HG03060 (cell line): ENCODE measurements at regions not wholly inside any gene's neighbourhood (a gene's known extent, or its start where the extent isn't known, plus 50 kb on each side); places are given as distances from the start of the nearest gene placed in this dataset.
"Not testable (repeated sequence)": the region's sequence is repeated elsewhere in the genome, so short reads cannot be mapped to it uniquely, and the experiment has no call there.

Experiments
- ATAC-seq: cut with Tn5 transposase; IDR thresholded peaks from one replicate; pipeline ENCODE4 v1.9.1; 2021; ENCODE audit warnings: low read depth, moderate number of reproducible peaks; ENCODE audit not compliant: unreplicated experiment

DNA sequence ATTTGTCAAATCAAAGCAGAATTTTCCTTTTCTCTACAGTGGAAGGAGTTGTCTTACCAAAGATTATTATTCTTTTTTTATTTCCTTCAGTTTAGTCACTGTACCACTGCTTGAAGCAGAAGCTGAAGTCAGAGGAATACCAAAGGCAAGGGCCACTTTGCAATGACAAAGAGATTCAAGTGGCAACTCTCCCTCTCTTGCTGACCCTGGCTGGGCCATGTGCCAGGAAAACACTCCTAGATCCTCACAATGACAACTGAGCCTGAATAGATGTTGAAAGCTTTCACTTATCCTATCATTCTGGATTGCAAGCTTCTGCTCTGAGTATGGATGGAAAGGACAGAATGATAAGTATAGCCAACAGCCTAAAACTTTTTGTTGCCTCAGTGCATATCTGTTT is 618.3 kb downstream of the NR2F1-AS1 start:
- ATAC-seq, result no peak

DNA sequence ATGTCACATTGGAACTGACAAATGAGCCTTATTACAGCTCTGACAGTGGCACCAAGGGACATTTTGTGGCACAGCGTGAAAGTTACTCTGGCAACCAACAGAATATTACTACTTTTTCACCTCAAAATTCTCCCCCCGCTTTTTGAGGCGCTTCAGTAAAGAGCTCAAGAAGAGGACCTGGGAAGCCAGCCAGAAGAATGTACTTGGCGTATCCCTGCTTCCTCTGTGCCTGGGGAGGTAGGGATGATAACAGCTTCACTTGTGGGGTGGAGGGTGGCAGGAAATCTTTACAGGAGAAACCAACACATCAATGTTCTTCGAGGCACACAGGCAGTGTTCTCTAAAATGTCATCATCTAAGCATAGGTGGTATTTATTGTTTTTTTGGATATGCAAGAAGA is 624.1 kb downstream of the NR2F1-AS1 start:
- no peak for ATAC-seq

DNA sequence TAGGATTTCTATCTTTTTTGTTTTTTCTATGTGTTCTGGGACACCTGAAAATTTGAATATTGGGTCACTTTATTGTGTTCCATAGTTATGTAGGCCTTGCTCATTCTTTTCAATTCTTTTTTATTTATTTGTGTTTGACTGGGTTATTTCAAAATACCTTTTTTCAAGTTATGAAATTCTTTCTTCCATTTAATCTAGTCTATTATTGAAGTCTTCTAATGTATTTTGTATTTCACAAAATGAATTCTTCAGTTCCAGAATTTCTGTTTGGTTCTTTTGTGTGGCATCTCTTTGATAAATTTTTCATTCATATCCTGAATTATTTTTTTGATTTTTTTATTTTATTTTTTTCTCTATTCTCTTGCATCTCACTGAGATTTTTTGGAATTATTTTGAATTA is 628.8 kb downstream of the NR2F1-AS1 start:
- ATAC-seq, result no peak

DNA sequence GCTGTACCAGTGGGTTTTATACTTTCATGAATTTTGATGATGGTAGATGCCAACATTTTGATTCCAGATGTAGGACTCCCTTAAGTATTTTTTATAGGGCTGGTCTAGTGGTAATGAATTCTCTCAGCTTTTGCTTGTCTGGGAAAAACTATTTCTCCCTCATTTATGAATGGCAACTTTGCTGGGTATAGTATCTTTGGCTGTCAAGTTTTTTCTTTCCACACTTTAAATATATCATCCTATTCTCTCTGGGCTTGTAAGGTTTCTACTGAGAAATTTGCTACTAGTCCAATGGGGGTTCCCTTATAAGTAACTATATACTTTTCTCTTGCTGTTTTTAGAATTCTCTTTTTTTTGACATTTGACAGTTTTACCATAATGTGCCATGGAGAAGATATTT is 629.3 kb downstream of the NR2F1-AS1 start:
- ATAC-seq, result no peak

DNA sequence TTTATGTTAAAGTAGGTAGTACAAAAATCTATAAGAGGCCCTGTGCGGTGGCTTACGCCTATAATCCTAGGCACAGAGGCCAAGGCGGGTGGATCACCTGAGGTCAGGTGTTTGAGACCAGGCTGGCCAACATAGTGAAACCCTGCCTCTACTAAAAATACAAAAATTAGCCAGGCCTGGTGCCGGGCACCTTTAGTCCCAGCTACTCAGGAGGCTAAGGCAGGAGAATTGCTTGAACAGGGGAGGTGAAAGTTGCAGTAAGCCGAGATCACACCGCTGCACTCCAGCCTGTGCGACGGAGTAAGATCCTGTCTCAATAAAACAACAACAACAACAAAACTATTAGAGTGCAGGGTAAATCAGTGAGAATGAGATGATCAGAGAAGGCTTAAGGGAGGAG is 634.5 kb downstream of the NR2F1-AS1 start:
- no peak for ATAC-seq

DNA sequence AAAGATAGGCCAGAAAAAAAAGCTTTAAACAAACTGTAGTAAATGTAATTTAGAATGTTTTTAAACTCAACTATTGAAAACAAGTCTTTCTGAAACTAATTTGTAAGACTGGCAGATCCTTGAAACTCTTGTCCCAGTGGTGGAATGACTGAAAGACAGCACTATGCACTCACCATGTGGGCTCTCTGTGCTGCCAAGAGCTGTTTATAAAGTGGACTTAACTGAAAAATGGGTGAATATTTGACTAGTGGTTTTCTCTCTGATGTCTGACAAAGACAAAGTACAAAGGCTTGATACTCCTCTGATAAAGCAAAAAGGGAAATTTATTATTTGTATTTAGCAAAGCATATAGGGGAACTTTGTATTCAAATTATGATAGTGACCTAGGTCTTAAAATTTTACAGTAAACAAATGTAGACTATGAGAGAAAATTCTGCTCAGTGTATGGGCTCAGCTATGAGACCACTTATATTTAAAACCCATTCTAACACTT is 635.4 kb downstream of the NR2F1-AS1 start:
- ATAC-seq, result no peak

DNA sequence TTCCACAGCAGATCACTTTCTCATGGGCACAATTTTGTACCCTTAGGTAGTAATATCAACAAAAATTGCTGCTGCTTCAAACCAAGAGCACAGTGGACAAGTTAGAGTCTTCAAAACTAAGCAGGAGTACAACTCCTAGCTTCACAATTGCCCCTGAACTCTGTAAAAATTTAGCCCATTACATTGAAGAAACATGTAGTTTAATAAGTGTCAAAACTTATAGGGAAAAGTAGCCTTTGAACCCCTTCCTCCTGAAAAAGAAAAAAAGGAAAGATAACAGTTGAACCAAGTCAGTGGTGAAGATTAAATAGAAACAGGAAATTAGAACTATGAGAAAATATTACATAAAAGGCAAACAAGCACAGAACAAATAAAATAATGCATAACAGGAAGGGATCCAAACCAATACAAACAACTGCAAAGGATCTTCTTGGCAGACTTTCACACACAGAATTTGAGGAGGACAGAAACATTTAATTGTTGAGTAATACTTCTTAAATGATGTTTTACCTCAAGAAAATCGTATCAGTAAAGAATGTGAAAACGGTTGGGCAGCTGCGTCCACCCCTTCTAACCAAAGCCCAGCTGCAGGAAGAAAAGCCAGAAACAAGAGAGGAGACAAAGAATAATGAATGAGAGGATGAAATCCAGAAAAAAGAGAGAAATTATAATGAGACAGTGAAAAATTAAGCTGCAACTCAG is 636.0 kb downstream of the NR2F1-AS1 start:
- ATAC-seq, result no peak

DNA sequence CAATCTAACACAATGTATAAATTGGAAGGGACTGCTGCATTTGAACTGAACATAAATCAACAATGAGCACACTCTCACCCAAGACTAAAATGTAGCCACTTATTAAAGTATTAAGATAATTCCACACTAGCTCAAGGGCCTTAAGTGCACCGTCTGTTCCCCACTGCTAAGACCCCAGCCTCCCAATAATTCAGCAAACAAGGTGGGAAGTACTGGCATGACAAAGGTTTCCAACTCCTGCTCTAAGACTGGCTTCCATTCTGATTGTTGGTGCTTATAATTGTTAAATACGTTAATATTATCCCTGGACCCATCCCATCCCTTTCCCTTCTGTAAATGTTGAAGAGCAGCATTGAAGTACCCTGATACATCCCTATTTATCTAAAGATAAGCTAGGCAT is 636.7 kb downstream of the NR2F1-AS1 start:
- ATAC-seq, result no peak

DNA sequence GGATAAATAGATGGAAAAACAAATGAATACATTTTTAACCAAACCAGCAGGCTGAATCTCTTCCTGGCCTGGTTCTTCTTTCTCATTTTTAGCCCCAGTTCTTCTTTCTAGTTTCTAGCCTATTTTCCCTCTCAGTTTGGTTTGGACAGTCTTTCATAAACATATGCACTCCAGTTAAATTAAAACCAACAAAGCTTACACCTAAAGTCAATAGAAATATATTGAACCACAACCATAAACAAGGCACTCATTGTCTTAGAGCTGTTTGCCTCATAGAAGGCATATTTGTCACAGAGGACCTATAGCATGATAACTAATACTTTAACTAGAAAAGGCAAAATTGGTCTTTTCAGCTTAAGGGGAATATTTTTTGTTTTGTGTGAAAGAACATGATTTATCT is 638.3 kb downstream of the NR2F1-AS1 start:
- ATAC-seq, result no peak

DNA sequence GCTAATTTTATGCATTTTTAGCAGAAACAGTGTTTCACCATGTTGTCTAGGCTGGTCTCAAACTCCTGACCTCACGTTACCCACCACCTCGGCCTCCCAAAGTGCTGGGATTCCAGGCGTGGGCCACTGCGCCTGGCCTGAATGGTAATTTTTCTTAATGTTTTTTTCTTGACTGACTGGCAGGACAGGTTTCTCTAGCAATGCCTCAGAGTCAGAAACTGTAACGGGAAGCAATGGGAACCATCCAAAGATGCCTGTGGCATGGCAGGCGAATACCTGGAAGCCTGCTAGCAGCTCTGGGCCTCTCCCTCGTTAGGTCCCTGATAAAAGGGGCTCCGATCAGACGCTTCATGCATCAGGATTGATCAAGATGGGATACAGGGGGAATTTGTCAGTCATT is 639.2 kb downstream of the NR2F1-AS1 start:
- no peak for ATAC-seq

DNA sequence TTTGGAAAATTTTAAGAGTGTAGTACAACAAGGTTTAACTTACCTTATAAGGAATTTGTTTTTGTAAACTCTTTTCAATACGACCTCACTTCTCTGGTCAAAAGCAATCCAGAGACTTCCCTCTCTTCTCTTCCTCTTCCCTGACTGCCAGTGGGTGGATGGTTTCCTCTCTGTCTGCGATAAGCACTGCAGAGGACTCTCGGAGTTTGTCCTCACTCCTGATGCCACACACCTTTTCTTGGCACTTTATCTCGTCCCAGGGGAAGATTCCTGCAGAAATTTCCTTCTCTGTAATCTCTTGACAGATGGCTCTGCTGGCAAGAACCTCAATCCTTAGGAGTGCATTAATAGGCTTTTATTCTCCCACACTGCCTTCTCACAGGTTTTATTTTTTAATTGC is 641.6 kb downstream of the NR2F1-AS1 start:
- ATAC-seq, result no peak

DNA sequence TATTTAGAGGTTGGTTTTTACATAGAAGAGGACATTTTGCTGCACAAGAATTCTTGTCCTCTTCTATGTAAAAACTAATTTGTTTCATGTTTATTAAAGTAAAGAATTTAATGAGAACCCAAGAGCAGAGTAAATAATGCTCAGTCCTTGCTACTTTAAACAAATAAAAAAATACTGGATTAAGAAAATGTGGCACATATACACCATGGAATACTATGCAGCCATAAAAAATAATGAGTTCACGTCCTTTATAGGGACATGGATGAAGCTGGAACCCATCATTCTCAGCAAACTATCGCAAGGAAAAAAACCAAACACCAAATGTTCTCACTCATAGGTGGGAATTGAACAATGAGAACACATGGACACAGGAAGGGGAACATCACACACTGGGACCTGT is 643.6 kb downstream of the NR2F1-AS1 start:
- not testable (repeated sequence) for ATAC-seq

DNA sequence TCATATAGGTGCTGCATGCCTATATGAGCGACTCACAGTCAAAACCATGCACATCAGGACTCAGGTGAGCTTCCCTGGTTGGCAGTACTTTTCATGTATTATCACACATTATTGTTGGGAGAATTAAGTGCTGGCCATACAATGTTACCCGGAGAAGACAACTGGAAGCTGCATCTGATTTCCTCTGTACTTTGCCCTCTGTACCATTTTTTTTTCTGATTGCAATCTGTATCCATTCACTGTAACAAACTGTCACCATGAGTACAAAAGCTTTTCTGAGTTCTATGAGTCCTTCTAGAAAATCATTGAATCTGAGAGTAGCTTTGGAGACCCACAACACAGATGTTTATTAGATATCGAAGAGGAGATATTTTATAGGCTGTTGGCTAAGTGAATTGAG is 651.0 kb downstream of the NR2F1-AS1 start:
- no peak for ATAC-seq

DNA sequence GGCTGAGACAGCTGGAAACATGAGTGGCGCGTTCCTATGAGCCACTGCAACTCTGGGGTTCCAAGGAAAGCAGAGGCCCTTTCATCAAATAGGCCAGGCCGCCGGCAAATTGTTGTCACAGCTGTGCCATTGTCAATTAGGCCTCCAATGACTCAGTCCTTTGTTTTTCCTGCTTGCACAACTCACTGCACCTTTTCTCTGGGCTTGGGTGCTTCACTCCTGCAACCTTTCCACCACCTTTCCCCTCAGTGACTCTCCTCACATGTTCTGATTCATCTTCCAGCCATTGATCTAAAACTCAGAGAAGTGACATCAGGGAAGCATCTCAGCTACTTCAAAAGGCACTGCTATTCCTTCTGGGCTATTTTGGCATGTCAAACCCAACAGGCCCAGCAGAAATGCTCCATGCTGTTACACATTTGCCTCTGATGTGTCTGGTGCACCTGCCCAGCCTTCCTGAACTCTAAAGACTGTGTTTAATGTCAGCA is 653.7 kb downstream of the NR2F1-AS1 start:
- ATAC-seq, result no peak

DNA sequence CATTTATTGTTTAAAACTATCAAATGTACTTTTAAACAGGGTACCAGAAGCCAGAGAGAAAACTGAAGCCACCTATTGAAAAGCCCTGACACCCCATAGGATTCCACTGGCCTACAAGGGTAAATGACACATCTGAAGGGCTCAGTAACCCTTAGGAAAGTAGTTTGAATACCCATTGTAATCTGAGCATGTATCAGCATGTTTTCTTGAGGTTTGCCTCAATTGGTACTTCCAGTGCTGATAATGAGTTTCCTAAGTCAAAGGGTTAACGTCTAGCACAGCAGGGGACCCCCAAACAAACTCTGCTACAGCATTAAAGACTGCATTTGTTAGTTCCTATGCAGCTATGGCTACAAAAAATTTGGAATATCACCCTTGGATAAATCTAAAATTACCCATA is 657.1 kb downstream of the NR2F1-AS1 start:
- no peak for ATAC-seq

DNA sequence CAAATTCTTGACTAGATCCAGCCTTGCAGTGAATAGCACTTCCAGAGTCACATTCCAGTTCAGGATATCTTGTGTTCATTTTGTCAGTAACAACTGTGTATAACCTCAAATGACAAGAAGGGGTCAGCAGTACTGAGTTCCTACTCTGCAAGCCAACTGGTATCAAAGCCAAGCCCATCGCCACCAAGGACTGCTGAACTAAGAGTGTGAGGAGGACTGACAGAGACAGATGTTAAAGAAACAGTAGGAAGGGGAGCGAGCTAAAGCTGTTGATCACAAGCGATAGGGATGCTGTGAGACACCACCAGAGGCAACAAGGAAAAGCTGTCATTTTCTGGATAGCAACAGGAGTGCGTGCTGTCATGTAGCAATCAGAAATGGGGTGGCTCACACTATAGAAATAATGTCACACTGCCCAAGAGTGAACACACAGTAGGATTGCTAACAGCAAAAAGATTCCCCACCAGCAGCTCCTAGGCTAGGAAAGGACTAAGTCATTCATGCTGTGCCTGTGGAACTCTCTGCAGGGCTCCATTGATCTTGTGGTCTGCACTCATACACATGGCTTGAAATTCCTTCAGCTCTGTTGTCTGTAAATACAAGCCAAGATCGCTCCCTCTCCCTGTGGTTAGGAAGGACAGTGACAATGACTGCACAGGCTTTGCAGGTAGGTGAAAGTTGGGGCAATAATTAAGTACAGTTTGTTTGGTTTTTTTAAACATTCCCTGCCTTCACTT is 658.6 kb downstream of the NR2F1-AS1 start:
- no peak for ATAC-seq

DNA sequence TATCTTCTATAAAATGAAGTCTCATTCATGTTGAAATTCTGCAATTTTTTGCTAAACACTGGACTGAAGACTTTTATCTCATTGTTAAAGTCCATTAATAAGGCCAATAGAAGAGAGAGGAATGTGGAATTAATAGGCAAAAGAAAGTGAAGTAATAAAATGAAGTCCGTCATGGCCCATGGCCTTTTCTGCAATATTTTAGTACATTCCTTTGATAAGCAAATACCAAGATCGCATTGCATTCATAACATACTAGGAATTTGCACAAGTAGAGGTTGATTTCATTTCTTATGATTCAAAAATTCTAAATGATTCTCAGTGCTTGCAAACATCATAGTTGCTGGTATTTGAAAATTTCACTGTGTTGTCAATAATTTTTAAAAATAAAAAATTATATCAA is 664.0 kb downstream of the NR2F1-AS1 start:
- ATAC-seq, result no peak

DNA sequence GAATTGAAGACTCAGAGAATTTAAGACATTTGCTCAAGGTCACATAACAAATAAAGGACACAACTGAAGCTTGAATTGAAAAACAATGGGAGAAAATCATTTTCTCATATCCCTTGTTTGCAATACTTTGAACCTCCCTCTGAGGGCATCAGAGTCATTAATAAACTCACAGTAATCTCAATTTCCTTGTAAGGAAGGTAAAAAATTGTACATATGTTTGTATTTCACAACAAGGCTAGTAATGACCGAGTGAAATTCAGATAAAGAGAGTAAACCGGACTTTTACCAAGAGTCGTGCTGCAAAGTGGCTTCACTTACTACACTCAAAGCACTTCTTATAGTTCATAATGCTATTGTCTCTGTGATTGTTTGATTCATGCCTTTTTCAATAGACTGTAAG is 665.0 kb downstream of the NR2F1-AS1 start:
- no peak for ATAC-seq

DNA sequence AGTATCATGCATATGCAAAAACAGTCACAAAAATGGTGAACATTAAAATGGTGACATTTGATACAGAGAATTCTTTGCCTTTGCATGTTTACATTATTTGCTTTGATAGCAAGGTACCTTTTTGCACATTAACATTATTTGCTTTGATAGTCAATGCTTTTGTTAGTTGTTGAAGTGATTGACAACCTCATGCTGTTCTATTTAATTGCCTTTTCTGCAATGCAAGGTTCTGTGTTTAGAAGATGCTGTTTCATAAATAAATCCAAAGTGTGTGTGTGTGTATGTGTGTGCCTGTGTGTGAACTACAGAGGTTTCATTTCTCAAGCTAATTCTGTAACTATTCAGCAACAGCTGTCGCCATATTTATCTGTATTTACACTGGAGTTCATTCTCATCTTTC is 668.7 kb downstream of the NR2F1-AS1 start:
- ATAC-seq, result no peak

DNA sequence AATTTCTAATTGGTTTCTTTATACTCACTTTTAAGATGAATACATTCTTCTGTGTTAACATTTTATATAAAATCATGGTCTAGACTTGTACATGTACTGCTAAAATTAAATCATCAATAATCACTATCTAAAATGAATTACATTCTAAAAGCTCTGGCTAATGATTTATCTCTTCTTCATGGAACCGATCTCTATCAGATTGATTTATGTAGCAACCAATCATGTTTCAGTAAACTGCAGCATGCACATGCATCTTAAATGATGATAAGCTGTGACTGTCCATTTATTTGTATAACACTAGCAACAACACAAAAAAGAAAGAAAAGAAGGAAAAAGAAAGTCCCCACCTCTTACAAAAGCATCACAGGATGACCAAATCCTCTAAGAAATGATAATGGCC is 669.2 kb downstream of the NR2F1-AS1 start:
- no peak for ATAC-seq

DNA sequence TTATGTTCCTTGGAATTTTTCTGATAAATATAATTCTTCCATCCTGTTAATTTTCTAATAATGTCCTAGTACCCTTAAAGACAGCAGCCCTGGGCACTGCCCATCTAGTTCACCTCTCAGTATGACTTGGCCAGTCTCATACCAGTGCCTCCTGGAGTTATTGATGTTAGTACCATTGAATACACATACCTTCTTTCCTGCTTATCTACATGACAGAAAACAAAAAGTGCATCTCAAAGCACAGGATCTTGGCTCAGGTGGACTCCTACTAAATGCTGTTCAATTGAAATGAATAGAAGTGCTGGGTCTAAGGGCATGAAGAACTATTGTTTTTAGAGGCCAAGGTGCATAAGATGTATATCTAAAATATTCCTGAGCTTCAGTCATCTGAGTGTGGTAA is 669.7 kb downstream of the NR2F1-AS1 start:
- ATAC-seq, result no peak

DNA sequence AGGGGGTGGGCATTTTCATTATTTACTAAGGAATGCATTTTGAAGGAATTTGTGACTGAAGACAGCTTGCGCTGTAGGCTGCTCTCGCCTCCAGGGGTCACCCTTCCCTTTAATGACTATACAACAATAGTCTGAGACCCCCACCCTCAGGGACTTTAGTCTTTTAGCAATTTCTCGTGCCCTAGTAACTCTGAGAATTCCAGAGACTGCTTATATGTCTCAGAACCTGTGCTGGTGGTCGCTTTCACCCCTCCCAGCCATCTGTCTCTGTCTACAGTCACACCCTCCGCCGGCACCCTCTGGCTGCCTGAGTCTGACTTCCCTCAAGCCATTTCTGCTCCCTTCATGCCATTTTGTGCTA is 671.4 kb downstream of the NR2F1-AS1 start:
- no peak for ATAC-seq
